LoVo (cell line): ENCODE measurements at regions not wholly inside any gene's neighbourhood (a gene's known extent, or its start where the extent isn't known, plus 50 kb on each side); places are given as distances from the start of the nearest gene placed in this dataset.

Experiments
- DNase-seq: peaks from one replicate; pipeline ENCODE4 v3.0.0-alpha.2; 2016; ENCODE audit warnings: low spot score

DNA sequence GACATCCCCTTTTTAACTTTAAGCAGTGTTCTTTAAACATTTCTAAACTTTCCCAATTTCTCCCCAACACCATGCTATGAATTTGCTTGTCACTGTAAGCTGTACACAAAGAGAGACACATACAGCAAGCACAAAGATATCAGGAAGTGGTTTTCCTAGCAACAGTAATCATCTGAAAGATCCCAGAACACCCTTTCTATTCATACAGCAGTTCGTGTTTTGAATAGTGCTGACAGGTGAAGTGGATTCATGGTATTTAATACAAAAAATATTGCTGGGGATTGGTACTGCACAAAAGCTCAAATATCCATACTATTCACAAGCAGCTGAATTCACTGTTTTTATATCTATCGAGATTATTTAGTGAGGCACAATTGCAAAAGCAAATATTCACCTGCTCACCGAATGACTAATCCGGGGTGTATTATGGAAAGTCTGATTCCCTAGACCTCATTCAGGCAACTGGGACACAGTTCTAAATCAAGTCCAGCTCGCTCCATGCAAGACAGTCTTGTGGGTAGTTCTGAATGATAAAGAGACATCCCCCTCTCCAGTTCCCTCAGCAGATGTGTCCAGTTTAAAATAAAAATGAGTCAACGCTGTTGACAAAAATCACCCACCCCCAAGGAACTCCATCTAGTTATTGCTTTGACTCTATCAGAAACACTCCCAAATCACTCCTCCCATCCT is 107.1 kb upstream of the TSHZ2 start:
- DNase-seq: no peak

DNA sequence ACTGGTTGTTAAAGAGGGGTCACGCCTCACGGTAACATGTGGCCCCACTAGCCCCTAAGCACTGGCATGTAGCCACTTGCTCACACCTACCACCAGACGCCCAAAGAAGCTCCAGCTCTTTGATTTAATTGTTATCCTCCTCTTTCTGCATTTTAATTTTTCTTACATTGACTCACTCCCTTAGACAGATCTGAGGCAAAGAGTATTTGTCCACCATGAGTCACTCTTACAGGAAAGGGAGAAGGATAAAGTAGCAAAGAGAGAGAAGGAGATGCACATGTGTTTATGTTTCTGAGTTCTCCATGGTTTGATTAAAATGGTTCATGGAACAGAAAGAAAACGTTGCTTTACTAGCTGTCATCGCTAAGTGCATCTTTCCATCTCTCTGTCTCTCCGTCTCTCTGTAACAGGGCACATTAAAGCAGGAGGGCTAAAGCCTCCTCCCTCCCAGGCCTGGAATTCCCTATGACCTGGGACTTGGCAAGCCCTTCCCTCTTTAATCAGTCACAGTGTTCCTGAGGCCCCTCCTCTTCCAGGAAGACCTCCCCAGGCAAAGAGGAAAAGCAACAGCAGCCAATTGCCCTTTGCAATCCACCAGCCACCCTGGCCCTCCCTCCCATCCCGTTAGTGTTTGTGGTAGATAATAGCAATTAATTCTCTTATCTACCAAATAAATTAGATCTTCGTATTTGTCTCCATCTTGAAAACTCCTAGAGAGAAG is 112.8 kb upstream of the TSHZ2 start:
- no peak for DNase-seq

DNA sequence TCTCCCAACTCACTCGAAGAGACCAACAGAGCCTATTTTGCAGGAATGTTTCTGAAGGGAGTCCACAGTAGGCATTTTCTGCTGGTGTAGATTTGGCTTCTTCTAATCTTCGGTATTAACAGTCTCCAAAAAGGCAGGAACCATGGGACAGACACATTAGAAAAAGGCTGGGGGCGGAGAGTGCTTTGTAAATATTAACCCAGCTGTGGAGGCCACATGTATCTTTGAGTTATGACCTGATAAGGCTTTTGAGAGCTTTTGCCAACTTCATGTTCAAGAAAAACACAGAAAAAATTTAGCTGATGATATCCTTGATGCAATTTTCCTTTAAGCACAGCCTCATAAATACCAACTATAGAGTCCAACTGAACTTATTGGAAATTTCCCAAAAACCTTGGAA is 119.4 kb upstream of the TSHZ2 start:
- no peak for DNase-seq

GRCh38 chr20:52847731-52848359 is 124.3 kb upstream of the TSHZ2 start:
- DNase-seq: no peak

DNA sequence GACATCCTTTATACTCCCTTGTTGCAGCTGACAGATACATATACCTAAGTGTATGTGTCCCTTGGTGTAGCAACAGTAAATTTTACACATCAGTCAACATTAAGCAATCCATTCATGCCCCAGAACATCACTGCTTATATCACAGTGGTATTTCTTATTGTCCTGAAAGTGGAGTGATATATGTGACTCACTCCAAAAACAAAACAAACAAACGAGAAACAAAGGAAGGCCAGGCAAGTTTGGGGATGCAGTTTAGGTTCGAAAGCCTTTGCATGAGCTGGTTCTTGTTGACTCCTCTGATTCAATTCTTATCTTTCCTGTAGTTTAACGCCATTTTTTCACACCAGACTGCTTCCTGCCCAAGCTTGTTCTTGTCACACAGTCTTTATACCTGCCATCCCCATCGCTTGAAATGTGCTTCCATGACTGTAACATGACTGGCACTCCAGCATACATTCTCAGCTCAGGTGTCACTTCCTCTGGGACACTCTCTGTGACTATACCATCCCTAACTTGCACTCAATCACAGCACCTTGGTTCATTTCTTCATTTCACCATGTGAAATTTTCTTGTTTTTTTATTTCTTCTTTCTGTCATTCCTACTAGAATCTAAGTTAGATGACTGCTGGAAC is 125.0 kb upstream of the TSHZ2 start:
- no peak for DNase-seq

GRCh38 chr20:52845044-52845443 is 127.1 kb upstream of the TSHZ2 start:
- no peak for DNase-seq

DNA sequence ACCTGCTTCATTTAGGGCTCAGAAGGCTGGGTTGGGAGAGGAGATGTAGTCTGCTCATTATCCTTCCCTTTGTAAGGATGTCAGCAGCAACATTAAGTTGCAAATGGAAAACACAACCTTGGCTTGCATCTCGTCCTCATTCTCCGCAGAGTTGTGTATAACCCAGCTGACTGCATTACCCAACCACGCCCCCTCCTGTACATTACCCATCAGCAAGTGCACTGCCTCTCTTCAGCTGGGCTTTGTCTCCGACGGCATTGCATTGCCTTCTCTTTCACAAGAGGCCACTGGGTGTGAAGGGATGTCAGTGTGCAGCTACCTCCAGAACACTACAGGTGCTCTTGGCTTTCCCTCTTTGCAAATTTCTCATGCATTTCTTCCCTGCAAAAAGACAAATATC is 128.7 kb upstream of the TSHZ2 start:
- DNase-seq: no peak

DNA sequence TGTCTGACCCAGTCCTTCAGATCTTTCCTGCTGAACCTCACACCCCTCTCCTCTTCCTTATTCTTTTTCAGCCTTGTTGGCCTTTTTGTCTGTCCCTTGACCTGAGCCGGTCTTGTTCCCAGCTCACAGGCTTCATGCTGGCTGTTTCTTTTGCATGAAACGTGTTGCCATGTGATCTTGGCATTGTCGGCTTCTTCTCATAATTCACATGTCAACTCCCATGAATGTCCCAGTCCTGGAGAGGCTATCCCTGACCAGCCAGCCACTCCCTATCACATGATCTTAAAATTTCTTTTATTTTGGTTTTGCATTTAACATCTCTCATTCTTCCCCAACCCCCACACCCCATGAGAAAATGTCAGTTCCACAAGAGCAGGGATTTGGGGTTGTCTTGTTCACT is 131.2 kb upstream of the TSHZ2 start:
- DNase-seq: no peak

DNA sequence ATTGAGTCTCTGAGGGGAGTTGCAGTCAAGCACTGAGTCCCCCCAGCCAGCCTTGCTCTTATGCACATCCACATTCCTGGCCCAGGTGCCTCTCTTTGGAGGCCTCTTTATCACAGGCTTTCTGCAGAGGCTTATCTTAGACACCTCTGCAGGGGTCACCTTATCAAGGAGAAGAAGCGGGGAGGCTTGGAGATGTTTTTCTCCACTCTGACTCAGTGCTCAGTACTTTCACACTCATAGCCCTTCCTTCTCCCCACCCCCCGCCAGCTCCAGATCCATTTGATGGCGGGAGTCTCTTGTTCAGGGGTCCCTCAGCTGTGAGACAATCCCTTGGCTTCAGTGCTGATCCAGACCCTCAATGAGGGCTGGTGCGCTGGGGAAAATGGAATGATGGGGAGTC is 132.1 kb upstream of the TSHZ2 start:
- DNase-seq: no peak

DNA sequence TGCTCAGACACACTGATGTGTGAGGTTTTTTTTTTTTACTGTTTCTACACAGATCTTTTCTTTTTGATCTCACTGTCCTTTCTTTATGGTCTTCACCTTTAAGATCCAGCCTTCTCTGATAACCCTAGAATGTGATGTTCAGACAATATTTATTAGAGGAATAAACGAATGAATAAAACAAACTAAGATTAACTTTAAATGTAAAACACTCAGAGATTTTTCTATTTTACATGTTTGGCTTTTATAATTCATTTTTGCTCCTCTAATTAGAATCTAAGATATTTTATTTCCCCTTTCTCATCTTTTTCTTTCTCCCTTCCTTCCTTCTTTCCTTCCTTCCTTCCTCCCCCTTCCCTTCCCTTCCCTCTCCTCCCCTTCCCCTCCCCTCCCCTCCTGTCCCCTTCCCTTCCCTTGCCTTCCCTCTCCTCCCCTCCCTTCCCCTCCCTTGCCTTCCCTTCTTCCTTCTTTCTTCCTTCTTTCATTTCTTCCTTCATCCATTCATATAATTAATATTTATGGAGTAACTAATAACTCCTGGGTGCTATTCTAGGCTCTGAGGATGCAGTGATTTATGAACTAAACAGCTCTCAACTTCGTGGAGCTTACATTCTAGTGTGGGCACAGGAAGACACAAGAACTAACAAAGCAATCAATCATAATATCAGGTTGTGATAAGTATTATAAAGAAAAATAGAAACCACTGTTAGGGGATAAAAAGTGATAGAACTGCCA is 133.5 kb upstream of the TSHZ2 start:
- DNase-seq: no peak

DNA sequence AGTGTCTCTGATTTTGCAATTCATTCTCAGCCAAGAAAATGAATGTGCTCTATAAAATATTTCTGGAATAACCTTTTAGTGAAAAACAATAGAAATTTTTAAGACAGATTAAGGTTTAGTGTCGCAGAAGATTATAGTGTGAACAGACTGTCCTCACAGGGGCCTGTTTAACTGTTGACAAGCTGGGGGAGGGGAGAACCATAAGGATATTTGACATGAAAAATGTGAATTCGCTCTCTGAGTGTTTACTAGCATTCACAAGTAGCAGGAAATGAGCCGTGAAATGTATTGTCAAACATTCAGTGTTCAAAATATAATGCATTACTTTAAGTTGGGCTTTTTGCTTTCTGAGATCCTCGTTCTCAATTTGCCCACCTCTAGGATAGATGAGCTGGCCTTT is 134.8 kb upstream of the TSHZ2 start:
- DNase-seq: no peak

GRCh38 chr20:52833901-52834300 is 138.3 kb upstream of the TSHZ2 start:
- no peak for DNase-seq

DNA sequence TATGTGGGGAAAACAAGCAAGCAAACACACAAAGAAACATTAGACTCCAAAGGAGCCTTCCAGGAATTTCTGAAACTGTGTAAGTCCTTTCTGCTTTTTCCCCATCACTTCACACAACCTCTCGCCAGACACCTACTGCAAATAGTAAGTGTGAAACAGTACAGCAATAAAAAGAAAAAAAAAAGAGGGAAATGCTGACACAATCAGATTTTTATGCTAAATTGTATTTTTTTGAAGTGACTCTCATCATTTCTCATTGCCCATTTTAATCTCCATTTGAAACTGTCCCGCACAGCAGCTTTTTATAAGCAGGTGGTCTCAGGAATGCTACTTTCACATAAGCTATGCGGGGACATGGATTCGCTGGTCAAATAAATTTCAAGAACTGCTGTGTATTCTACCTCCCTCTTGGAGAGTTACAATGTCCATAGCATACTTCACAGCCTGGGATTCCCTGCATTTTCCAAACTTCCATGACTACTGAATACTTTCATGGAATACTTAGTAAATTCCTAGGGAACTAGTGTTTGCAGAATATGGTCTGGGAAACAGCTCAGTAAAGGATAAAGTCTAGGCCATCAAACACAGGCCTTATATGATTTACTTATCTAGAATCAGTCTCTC is 139.9 kb upstream of the TSHZ2 start:
- DNase-seq: no peak

DNA sequence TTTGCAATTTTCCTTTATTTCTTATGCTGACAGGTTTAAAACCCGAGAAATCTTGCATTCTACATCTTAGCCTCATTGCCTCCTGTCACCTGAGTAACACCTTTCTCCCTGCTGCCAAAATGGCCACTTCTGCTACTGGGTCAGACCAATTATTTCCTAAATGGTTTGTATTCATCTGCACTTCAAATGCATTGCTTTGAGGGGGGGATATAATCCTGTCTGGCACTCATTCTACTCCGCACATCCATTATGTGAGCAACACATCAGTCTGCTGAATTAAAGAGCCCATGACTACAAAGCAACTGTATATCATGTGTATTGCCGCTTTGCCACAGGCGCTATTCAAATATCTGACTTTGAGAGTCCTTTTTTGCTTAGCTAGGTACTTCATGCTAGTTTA is 141.6 kb upstream of the TSHZ2 start:
- no peak for DNase-seq

- no peak for DNase-seq
These were observed 143.0 kb upstream of the TSHZ2 start for GRCh38 chr20:52829111-52829510.

DNA sequence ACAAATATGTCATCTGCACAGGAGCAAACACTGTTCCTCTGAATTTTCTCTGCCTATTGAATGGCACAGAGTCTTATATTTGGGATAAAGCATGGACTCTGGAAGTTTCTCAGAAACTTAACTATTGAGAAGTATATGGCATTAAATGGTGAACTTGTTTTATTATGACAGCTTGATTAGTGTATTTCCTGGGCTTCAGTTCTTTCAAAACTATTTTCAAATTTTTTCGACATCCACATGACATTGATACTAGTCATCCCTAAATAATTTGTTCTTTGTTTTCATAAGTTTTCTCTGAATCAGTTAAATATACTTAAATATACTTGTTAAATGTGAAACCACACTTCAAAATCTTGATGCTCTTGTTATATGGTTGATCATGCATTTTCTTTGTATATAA is 144.0 kb upstream of the TSHZ2 start:
- no peak for DNase-seq

DNA sequence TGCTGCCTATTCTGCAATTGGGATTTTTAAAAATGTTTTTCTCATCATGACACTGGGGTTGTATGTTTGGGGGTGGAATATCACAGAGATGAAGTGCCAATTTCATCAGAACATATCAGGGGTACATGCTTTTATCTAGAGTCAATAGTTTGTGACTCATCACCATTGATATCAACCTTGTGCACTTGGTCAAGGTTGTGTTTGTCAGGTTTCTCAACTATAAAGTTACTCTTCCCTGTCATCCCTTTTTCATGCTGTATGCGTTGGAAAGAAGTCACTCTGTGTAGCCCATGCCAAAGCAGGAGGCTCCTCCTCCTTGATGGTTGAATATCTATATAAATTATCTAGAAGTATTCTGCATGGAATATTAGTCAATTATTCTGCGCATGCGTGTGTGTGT is 145.4 kb upstream of the TSHZ2 start:
- DNase-seq: no peak

GRCh38 chr20:52826321-52826720 is 145.8 kb upstream of the TSHZ2 start:
- no peak for DNase-seq

GRCh38 chr20:52824494-52825216 is 147.5 kb upstream of the TSHZ2 start:
- no peak for DNase-seq

GRCh38 chr20:52823303-52823702 is 148.9 kb upstream of the TSHZ2 start:
- no peak for DNase-seq

GRCh38 chr20:52820641-52821292 is 151.4 kb upstream of the TSHZ2 start:
- no peak for DNase-seq
